HG02763 (cell line): ENCODE measurements at regions not wholly inside any gene's neighbourhood (a gene's known extent, or its start where the extent isn't known, plus 50 kb on each side); places are given as distances from the start of the nearest gene placed in this dataset.

Experiments
- ATAC-seq: cut with Tn5 transposase; IDR thresholded peaks from one replicate; pipeline ENCODE4 v1.9.1; 2021; ENCODE audit warnings: mild to moderate bottlenecking, moderate library complexity; ENCODE audit not compliant: unreplicated experiment

- ATAC-seq: no peak
Measured at GRCh38 chr4:126779001-126779400, 853.8 kb upstream of the INTU start.

GRCh38 chr4:126779436-126780166 lies 853.2 kb upstream of the INTU start:
- ATAC-seq: no peak

GRCh38 chr4:126783191-126783590 lies 849.6 kb upstream of the INTU start:
- ATAC-seq: no peak

GRCh38 chr4:126784966-126785580 lies 847.7 kb upstream of the INTU start:
- ATAC-seq: no peak

- ATAC-seq: no peak
Measured at GRCh38 chr4:126790633-126791032, 842.1 kb upstream of the INTU start.

- ATAC-seq: no peak
Measured at GRCh38 chr4:126794363-126794762, 838.4 kb upstream of the INTU start.

- no peak for ATAC-seq
Measured at GRCh38 chr4:126798214-126798613, 834.5 kb upstream of the INTU start.

- ATAC-seq: no peak
Measured at GRCh38 chr4:126799416-126799815, 833.3 kb upstream of the INTU start.

- no peak for ATAC-seq
Measured at GRCh38 chr4:126799971-126800574, 832.7 kb upstream of the INTU start.

- no peak for ATAC-seq
Measured at GRCh38 chr4:126800575-126801141, 832.1 kb upstream of the INTU start.

GRCh38 chr4:126807132-126807531 lies 825.6 kb upstream of the INTU start:
- ATAC-seq: no peak

- ATAC-seq: no peak
Measured at GRCh38 chr4:126812076-126812475, 820.7 kb upstream of the INTU start.

GRCh38 chr4:126820631-126821030 lies 812.1 kb upstream of the INTU start:
- ATAC-seq: no peak

GRCh38 chr4:126821152-126821551 lies 811.6 kb upstream of the INTU start:
- no peak for ATAC-seq

GRCh38 chr4:126825083-126825482 lies 807.7 kb upstream of the INTU start:
- no peak for ATAC-seq

GRCh38 chr4:126827669-126828068 lies 805.1 kb upstream of the INTU start:
- ATAC-seq: no peak

GRCh38 chr4:126834854-126835253 lies 797.9 kb upstream of the INTU start:
- ATAC-seq: no peak

GRCh38 chr4:126838941-126839679 lies 793.6 kb upstream of the INTU start:
- ATAC-seq: no peak

GRCh38 chr4:126843492-126844067 lies 789.2 kb upstream of the INTU start:
- ATAC-seq: no peak

- no peak for ATAC-seq
Measured at GRCh38 chr4:126850286-126850685, 782.5 kb upstream of the INTU start.

GRCh38 chr4:126851391-126851790 lies 781.4 kb upstream of the INTU start:
- ATAC-seq: no peak
